Body of pancreas (tissue), 4 donors: ENCODE measurements at regions not wholly inside any gene's neighbourhood (a gene's known extent, or its start where the extent isn't known, plus 50 kb on each side); places are given as distances from the start of the nearest gene placed in this dataset.

Experiments
- ATAC-seq: fragments of 150-250 bp; one replicate; pipeline ENCODE4 v1.9.1; 2016
- DNase-seq, 4 donors: peaks; one replicate each; pipeline ENCODE4 v3.0.0-alpha.2; 2019
- H3K27ac ChIP-seq, 4 donors: fragments of 200-600 bp; sonication (generic); 1 replicate in 3 of 4; 2 replicates in 1 of 4; pipeline versions ENCODE4 v1.5.1 to v1.6.1; 2016 to 2019; ENCODE audit warnings: mild to moderate bottlenecking in 1 of 4, mixed read lengths in 1 of 4, moderate library complexity in 1 of 4
- H3K27me3 ChIP-seq, 2 donors: fragments of 200-600 bp; sonication (generic); one replicate each; pipeline ENCODE4 v1.6.0; 2016; ENCODE audit warnings: mild to moderate bottlenecking in 1 of 2
- H3K36me3 ChIP-seq, 2 donors: fragments of 200-600 bp; sonication (generic); replicated peaks in 1 of 2; 2 replicates each; pipeline ENCODE4 v1.5.1; 2016; ENCODE audit warnings: low read depth in 2 of 2; ENCODE audit not compliant: insufficient read depth in 1 of 2
- H3K4me1 ChIP-seq: fragments of 200-600 bp; sonication (generic); one replicate; pipeline ENCODE4 v1.6.0; 2016
- H3K4me3 ChIP-seq, 2 donors: fragments of 200-600 bp; sonication (generic); 1 replicate in 1 of 2; 2 replicates in 1 of 2; pipeline ENCODE4 v1.5.1; 2016 to 2019
- H3K9me3 ChIP-seq, 3 donors: fragments of 200-600 bp; sonication (generic); 1 replicate in 2 of 3; 2 replicates in 1 of 3; pipeline ENCODE4 v1.5.1; 2016
- CTCF ChIP-seq, 7 experiments: fragments of 450-650 bp in 4 of 7; fragments of 200-600 bp in 3 of 7; sonication (generic) in 3 of 7; IDR thresholded peaks; one replicate each; pipeline ENCODE4 v1.5.1; 2016 to 2019; ENCODE audit warnings: antibody characterized with exemption in 7 of 7
- POLR2A ChIP-seq, 3 donors: fragments of 450-650 bp; IDR thresholded peaks; one replicate each; pipeline ENCODE4 v1.6.1; 2016; ENCODE audit warnings: antibody characterized with exemption in 3 of 3, mild to moderate bottlenecking in 2 of 3
- WGBS, 2 donors: methylation state at CpG; one replicate each; pipeline ENCODE4 v1.1.5; 2017; 5-methylcytosine and 5-hydroxymethylcytosine counted together
- intact Hi-C: fragments of 100-400 bp; cut with DNase I; formaldehyde crosslinking; loops from one replicate; pipeline ENCODE4 v1.15.1; 2023

GRCh38 chr5:66406761-66407336, 189.3 kb upstream of the MAST4 start:
- Histone ChIP-seq H3K27ac (no peak overlapping the region), H3K4me1 (peaks cover 6% of the 10 kb centered on the region), H3K27me3 (no peaks in the 10 kb centered on the region), H3K36me3 (no peaks in the 10 kb centered on the region), H3K9me3 (no peaks in the 10 kb centered on the region), H3K4me3 (no peak overlapping the region)
- intact Hi-C loops = no loop called here
- no peak for TF ChIP-seq POLR2A (IDR thresholded peaks at IDR 0.05)
- no peak for TF ChIP-seq CTCF (IDR thresholded peaks at IDR 0.05)
- 54 to 62% methylated on average over 3 of the region's 3 CpGs for WGBS, 2 donors
- no peak for ATAC-seq
- peak in 1 of 4 donors; percentile 4 for DNase-seq

- intact Hi-C loops = no loop called here
- Histone ChIP-seq H3K9me3 (no peaks in the 10 kb centered on the region), H3K36me3 (no peaks in the 10 kb centered on the region), H3K27ac (no peak overlapping the region), H3K27me3 (no peaks in the 10 kb centered on the region), H3K4me1 (peaks cover 6% of the 10 kb centered on the region), H3K4me3 (no peak overlapping the region)
- DNase-seq (no peak), ATAC-seq (no peak)
- TF ChIP-seq CTCF (IDR thresholded peaks at IDR 0.05) (no peak), POLR2A (IDR thresholded peaks at IDR 0.05) (no peak)
Observed at GRCh38 chr5:66407765-66408164, 188.4 kb upstream of the MAST4 start.

- no peaks in the 10 kb centered on the region for H3K9me3 ChIP-seq
- H3K4me3 ChIP-seq = no peak overlapping the region
- no peak for TF ChIP-seq CTCF (IDR thresholded peaks at IDR 0.05)
- TF ChIP-seq POLR2A (IDR thresholded peaks at IDR 0.05) = no peak
- DNase-seq (no peak), ATAC-seq (no peak)
- intact Hi-C loops = no loop called here
- H3K27me3 ChIP-seq = no peaks in the 10 kb centered on the region
- H3K27ac ChIP-seq = no peak overlapping the region
- peaks cover 6% of the 10 kb centered on the region for H3K4me1 ChIP-seq
- 68 to 81% methylated on average over 5 of the region's 5 CpGs for WGBS, 2 donors
- H3K36me3 ChIP-seq = no peaks in the 10 kb centered on the region
Observed at GRCh38 chr5:66408576-66408975, 187.6 kb upstream of the MAST4 start.

- Histone ChIP-seq H3K4me1 (peaks cover 6% of the 10 kb centered on the region), H3K9me3 (no peaks in the 10 kb centered on the region), H3K4me3 (no peak overlapping the region), H3K27me3 (no peaks in the 10 kb centered on the region), H3K27ac (no peak overlapping the region), H3K36me3 (no peaks in the 10 kb centered on the region)
- no peak for ATAC-seq
- intact Hi-C loops = no loop called here
- no peak for DNase-seq
- WGBS, 2 donors = 73 to 75% methylated on average over 7 of the region's 7 CpGs
- TF ChIP-seq CTCF (IDR thresholded peaks at IDR 0.05) (no peak), POLR2A (IDR thresholded peaks at IDR 0.05) (no peak)
Observed at GRCh38 chr5:66410122-66410521, 186.1 kb upstream of the MAST4 start.

GRCh38 chr5:66411701-66412100, 184.5 kb upstream of the MAST4 start:
- no peak for ATAC-seq
- Histone ChIP-seq H3K27me3 (no peaks in the 10 kb centered on the region), H3K4me3 (no peak overlapping the region), H3K4me1 (peaks cover 3% of the 10 kb centered on the region), H3K27ac (no peak overlapping the region), H3K36me3 (no peaks in the 10 kb centered on the region), H3K9me3 (no peaks in the 10 kb centered on the region)
- DNase-seq = no peak
- TF ChIP-seq CTCF (IDR thresholded peaks at IDR 0.05) = no peak
- no peak for TF ChIP-seq POLR2A (IDR thresholded peaks at IDR 0.05)
- WGBS, 2 donors = 69 to 82% methylated on average over 1 of the region's 1 CpG
- intact Hi-C loops = no loop called here
